ENCODE measurements at regions not wholly inside any gene's neighbourhood (a gene's known extent, or its start where the extent isn't known, plus 50 kb on each side); places are given as distances from the start of the nearest gene placed in this dataset.

- TF ChIP-seq POLR2AphosphoS5 (IDR thresholded peaks at IDR 0.05; ENCODE audit: low read depth), result no peak
- TF ChIP-seq CTCF (IDR thresholded peaks at IDR 0.05; ENCODE audit: insufficient read depth, low read length), result no peak
- TF ChIP-seq REST (IDR thresholded peaks at IDR 0.05; ENCODE audit: insufficient replicate concordance, low read depth), result no peak
- TF ChIP-seq SPI1 (IDR thresholded peaks at IDR 0.05; ENCODE audit: borderline replicate concordance, low read depth), result no peak
Measured at GRCh38 chr1:59078070-59078800, 218.7 kb upstream of the FGGY start.

Measured in HL-60 (cell line).